Putamen (tissue), 1 donor: ENCODE measurements at regions not wholly inside any gene's neighbourhood (a gene's known extent, or its start where the extent isn't known, plus 50 kb on each side); places are given as distances from the start of the nearest gene placed in this dataset.
A peak's percentile ranks its signal among the peaks of the same experiment; 100 is the strongest.

ENCODE experiments used
- DNase-seq: peaks from one replicate; pipeline ENCODE4 v3.0.0-alpha.2; 2016; ENCODE audit warnings: low spot score

DNA sequence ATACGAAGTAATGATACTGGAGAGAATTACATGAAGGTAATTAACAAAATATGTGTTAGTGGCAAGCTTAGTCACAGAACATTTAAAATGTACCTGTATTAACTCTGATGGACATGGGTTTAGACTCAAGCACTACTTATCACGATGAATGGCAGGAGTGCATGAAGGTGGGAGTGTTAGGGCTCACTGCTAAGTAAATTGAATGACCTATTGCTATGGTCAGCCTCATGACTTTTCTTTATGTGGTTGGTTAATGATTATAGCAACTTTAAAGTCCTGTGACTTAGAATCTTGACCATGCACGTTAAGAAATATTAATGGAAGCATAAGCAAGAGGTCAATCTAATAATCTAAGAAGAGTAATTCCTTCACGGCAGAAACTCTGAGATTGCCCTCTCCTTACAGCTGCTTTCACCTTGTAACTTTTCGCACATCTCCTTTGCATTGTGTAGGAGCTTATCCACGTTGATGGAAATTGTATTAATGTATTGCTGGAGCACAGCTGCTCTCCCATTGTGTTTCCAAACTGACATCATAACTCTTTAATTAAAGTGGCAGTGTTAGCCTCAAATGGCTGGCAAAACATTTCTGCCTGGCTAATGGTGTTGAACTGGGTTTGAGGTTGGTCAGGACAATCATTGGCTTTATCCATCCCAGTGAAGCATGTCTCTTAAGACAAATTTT lies 114.5 kb downstream of the RXFP2 start:
- no peak for DNase-seq

DNA sequence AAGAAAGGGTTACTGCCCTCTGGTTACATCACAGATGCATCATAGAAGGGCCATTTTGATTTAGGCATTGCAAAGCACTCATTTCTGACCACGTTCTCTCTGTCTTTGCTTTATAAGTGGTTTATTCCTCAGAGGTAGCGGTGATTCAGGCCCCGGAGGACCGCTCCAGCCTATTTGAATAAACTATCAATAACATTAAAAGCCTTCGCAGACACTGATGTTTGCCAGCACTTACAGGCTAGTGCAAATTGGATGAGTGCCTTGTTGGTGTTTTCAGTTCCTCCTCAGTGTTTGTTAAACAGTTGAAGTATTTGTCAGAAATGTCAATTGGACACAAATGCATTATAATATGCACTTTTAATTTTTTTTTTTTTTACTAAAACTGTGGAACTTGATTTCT lies 120.2 kb downstream of the RXFP2 start:
- no peak for DNase-seq

GRCh38 chr13:31860002-31860401 lies 120.7 kb downstream of the RXFP2 start:
- peak; percentile 40 for DNase-seq

GRCh38 chr13:31862828-31863227 lies 123.5 kb downstream of the RXFP2 start:
- no peak for DNase-seq

- DNase-seq: no peak
These were observed 125.0 kb downstream of the RXFP2 start for GRCh38 chr13:31864307-31864706.

DNA sequence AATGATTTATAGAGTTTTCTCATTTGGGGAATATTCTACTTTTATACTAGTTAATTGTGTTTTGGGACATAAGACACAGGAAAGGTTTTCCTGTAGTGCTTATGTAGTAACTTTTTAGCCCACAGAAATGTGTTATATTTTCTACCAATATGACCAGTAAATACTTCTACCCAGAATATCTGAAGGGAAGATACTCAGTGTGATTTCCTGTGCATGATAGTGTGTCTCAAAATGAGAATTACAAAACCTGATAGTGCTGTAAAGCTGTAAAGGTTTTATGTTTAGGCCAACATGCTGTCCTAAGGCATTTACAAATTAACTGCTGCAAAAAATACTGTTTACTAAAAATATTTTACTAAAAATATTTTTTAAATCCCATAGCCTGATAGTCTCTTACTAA lies 126.8 kb downstream of the RXFP2 start:
- DNase-seq: no peak

DNA sequence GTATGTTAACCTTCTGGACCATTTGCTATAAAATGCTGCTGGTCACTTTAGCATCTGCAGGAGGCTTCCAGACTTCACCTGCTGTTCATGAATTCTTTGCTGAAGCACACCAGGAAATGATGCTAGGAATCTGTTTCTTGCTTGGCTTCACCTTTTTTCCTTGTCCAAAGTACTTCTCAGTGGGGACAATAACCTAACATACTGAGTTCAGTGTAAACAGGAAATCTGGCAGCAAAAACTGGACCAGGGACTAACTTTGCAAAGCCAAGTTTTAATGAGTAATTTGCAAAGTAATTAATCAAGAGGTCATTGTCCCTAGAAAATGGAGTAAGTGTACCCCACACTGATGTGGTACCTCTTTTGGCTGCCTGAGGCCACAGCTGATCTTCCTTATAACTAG lies 128.4 kb downstream of the RXFP2 start:
- DNase-seq: no peak

DNA sequence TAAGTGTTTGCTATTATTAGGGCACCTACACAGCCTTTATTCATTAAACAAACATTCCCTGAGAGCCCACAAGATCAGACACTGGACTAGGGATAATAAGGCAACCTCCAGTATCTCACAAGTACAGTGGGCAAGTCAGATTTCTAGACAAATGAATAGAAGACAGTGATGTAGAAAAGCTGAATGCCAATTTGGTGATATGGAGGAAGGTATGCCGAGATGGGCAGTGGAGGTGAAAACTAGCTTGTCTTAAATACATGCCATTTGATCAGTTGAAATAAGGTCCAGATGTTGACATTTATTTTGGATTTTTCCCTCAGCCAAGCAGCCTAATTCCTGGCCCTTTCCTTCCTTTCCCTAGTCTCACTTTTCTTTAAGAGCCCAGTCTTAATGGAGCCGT lies 130.3 kb downstream of the RXFP2 start:
- no peak for DNase-seq

GRCh38 chr13:31870511-31870910 lies 131.2 kb downstream of the RXFP2 start:
- DNase-seq: no peak

DNA sequence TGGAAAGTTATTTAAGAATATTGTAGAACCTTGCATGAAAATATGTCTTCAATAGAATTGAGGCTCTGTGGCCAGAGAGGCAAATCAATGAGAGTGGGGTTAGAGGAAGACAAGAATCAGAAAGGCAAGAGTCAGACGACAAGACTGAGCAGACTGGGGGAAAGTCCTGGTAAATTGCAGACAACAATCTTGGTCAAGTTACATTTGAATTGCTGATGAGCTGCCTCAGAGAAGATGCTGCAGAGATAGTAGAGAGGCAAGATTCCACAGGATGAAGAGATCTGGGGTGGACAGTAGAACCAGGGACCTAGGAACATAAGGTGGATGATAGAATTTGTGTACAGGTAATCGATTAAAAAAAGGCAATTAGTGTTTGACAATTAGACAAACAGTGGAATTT lies 133.8 kb downstream of the RXFP2 start:
- DNase-seq: no peak

- no peak for DNase-seq
These were observed 135.8 kb downstream of the RXFP2 start for GRCh38 chr13:31875134-31875533.

DNA sequence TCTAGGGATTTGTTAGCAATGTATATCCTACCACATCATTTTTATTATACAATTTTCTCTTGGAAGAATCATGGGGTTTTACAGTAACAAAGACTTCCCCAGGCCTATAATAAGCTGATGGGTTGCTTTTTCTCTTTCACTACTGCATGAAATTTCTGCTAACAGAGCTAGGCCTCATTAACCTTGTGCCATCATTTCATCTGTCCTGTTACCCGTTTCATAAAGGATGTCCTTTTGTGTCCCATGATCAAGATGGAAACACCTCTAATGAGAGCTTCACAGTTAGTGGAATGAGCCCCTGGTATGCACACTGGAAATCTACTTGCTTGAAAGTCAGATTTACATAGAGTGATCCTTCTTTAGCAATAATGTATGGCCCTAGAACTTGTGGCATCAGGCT lies 138.7 kb downstream of the RXFP2 start:
- DNase-seq: no peak

DNA sequence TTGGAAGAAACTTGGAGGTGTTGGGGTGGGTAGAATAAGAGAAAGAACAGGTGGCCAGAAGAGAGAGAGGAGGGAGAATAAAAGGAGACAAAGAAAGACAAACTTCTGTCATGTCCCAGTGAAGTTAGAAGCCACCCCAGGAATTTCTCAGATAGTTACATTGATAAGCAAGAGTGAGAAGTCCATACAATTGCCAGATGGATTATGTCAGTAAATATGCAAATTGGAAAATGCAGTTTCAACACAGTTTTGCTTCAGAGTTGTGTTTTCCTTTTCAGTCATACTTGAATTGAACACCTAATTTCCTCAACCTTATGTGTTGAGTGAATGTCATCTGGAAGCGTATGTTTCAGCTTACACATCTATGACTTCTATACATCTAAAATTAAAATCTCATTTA lies 139.2 kb downstream of the RXFP2 start:
- no peak for DNase-seq

DNA sequence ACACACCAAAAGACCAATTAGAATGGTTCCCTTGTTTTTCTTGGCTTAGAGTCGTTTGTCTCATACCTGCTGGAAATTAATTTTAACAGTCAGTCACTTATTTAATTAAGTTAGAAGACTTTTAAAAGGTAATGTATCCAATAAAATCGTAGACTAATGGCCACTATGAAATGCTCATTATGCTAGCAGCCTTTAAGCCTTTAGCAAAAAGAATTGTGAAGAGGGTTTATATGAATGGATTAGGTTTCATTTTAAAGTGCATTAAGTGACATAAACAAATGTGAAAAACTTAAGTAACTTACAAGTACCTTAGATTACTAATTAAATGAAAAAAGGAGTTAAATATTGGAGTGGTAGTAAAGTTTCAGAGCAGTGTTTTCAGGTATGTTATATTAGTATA lies 139.6 kb downstream of the RXFP2 start:
- DNase-seq: no peak

DNA sequence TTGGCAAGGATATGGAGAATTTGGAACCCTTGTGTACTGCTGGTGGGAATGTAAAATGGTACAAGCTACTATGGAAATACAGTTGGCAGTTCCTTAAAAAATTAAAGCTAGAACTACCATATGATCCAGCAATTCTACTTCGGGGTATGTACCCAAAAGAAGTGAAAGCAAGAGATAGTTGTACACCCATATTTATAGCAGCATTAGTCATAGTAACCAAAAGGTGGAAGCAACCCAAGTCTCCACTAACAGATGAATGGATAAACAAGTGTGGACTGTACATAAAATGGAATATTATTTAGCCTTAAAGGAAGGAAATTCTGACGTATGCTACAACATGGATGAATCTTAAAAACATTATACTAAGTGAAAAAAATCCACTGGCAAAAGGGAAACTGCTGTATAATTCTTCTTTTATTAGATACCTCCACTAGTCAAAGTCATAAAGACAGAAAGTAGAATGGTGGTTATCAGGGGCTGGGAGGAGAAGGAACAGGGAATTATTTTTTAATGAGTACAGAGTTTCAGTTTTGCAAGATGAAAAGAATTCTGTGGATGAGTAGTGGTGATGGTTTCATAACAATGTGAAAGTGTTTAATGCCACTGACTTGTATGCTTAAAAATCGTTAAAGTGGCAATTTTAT lies 141.6 kb downstream of the RXFP2 start:
- no peak for DNase-seq

- DNase-seq: no peak
These were observed 142.2 kb downstream of the RXFP2 start for GRCh38 chr13:31881495-31881882.

- no peak for DNase-seq
These were observed 143.5 kb downstream of the RXFP2 start for GRCh38 chr13:31882794-31883193.

DNA sequence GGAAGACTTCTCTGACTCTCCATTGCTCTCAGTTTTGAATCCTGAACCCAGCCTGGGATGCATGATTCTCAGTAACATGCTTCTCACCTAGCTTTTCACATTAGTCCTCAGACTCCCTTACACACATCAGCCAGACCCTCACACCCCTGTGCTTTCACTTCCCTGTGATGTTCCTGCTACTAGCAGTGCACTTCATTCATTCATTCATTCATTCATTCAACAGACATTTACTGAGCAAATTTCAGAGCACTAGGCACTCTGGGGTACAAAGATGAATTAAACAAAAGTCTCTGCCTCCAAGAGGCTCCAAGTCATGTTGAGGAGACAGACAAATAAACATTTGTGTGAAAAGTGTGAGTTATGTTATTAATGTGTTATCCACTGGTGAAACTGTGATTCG lies 145.2 kb downstream of the RXFP2 start:
- DNase-seq: no peak

GRCh38 chr13:31885994-31886393 lies 145.6 kb upstream of the FRY start:
- no peak for DNase-seq

GRCh38 chr13:31887286-31887685 lies 144.3 kb upstream of the FRY start:
- DNase-seq: no peak

DNA sequence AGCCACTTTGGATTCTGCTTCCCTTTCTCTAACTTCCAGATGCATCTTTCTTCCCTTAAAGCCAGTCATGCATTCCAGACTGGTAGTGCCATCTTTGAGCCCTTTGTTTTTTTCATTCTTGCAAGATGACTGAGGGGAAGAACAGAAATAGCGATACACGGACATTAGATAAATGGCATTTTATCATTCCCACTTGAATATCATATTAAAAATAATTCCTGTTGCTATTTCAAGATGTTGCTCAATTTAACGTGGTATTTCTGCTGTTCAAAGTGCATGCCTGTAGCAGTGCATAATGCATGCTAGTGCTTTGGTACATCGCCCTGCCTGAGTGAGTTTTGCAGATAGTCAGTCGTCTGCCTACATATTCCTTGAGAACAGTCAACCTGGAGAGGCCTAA lies 140.6 kb upstream of the FRY start:
- DNase-seq: no peak

DNA sequence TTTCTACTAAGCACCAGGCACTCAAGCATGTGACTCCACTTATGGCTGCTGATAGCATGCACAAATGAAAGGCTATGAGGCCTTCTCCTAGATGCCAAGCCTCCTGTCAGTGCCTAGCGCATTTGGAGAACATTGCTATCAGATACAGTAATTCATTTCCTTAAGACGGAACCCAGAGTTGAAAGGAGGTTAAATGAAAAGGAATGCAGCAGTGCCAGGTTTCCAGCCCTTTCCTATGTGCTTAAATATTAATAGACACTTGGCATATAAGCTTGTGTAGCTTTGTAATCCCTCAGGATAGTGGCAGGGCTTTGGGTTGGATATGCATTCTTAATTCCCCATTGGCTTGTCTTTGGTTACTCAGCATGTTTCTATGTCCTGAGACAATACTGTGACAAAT lies 140.1 kb upstream of the FRY start:
- DNase-seq: no peak

GRCh38 chr13:31894931-31895330 lies 136.6 kb upstream of the FRY start:
- DNase-seq: no peak

DNA sequence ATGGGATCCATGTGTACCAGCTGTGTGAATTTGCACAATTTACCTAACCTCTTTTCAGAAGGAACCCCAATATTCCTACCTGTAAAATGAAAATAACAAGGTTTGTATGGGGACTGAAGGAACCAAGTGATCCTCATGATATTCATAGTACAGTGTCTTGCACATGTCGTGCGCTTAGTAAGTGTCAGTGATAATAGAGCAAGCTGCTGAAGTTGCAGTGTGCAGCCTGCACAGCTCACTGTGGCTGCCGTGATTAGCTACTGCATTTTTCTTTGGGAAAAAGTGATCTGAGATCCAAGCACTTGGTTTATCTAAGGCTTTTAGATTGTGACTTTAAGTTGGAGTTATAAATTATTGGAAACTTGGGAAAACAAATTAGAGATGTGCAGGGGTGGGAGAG lies 135.9 kb upstream of the FRY start:
- no peak for DNase-seq
